ENCODE measurements at regions not wholly inside any gene's neighbourhood (a gene's known extent, or its start where the extent isn't known, plus 50 kb on each side); places are given as distances from the start of the nearest gene placed in this dataset.

GRCh38 chr10:123241391-123242141, 87.4 kb downstream of the BUB3 start:
- no peak overlapping the region for H3K27ac ChIP-seq (ENCODE audit: extremely low read depth, low read depth, low read length)
- H3K36me3 ChIP-seq (ENCODE audit: control insufficient read depth in 2 of 2, insufficient read depth in 1 of 2, low read length in 2 of 2) = no peaks in the 10 kb centered on the region
- no peaks in the 10 kb centered on the region for H3K9me3 ChIP-seq (ENCODE audit: control insufficient read depth, insufficient read depth, low read depth, low read length)
- CTCF ChIA-PET = interaction anchor here (0.7 kb wide), 1 partner anchor 108 kb away, joined by 3 read pairs; no protein-coding TSS in a partner anchor
- no peak for TF ChIP-seq ZBTB48 (tag by site-specific recombination; IDR thresholded peaks at IDR 0.05)
- TF ChIP-seq ZNF654 (tag by site-specific recombination; IDR thresholded peaks at IDR 0.05; ENCODE audit: low read depth) = no peak
- no peak for TF ChIP-seq OVOL3 (tag by site-specific recombination; IDR thresholded peaks at IDR 0.05)
- no peak for TF ChIP-seq ZNF501 (tag by site-specific recombination; IDR thresholded peaks at IDR 0.05)
- no peak for TF ChIP-seq ZSCAN16 (tag by site-specific recombination; IDR thresholded peaks at IDR 0.05)
- TF ChIP-seq MEIS1 (CRISPR knock-in tag; IDR thresholded peaks at IDR 0.05; ENCODE audit: borderline replicate concordance) = no peak
- TF ChIP-seq ZNF37A (tag by site-specific recombination; IDR thresholded peaks at IDR 0.05) = no peak
- TF ChIP-seq ZNF335 (tag by site-specific recombination; conservative IDR thresholded peaks at IDR 0.05) = no peak
- no peak for TF ChIP-seq MZF1 (tag by site-specific recombination; IDR thresholded peaks at IDR 0.05; ENCODE audit: borderline replicate concordance)
- no peak for TF ChIP-seq ZNF571 (tag by site-specific recombination; IDR thresholded peaks at IDR 0.05)
- no peak for TF ChIP-seq ZNF521 (tag by site-specific recombination; IDR thresholded peaks at IDR 0.05)
- no peak for TF ChIP-seq ZNF248 (tag by site-specific recombination; IDR thresholded peaks at IDR 0.05)
- no peak for TF ChIP-seq ZNF140 (tag by site-specific recombination; IDR thresholded peaks at IDR 0.05)
- no peak for TF ChIP-seq ZNF398 (tag by site-specific recombination; IDR thresholded peaks at IDR 0.05)
- TF ChIP-seq ZNF449 (tag by site-specific recombination; IDR thresholded peaks at IDR 0.05) = no peak
- no peak for TF ChIP-seq ZNF146 (tag by site-specific recombination; IDR thresholded peaks at IDR 0.05)
- POLR2A ChIA-PET = no interaction called here
- no peak overlapping the region for H3K4me3 ChIP-seq (ENCODE audit: low read depth, low read length)
- H3K4me1 ChIP-seq (ENCODE audit: control insufficient read depth, insufficient read depth, low read length) = no peaks in the 10 kb centered on the region

- ChIA-PET CTCF (interaction anchor here (1.1 kb wide), 1 partner anchor 9 kb away, joined by 3 read pairs; no protein-coding TSS in a partner anchor), POLR2A (no interaction called here)
- Histone ChIP-seq H3K4me3 (ENCODE audit: low read depth, low read length) (no peak overlapping the region), H3K9me3 (ENCODE audit: control insufficient read depth, insufficient read depth, low read depth, low read length) (no peaks in the 10 kb centered on the region), H3K27ac (ENCODE audit: extremely low read depth, low read depth, low read length) (no peak overlapping the region), H3K36me3 (ENCODE audit: control insufficient read depth in 2 of 2, insufficient read depth in 1 of 2, low read length in 2 of 2) (no peaks in the 10 kb centered on the region), H3K4me1 (ENCODE audit: control insufficient read depth, insufficient read depth, low read length) (no peaks in the 10 kb centered on the region)
- TF ChIP-seq HOXC10 (CRISPR knock-in tag; IDR thresholded peaks at IDR 0.05) = no peak
- no peak for TF ChIP-seq ZNF214 (tag by site-specific recombination; IDR thresholded peaks at IDR 0.05; ENCODE audit: borderline replicate concordance)
- no peak for TF ChIP-seq ZFP37 (tag by site-specific recombination; IDR thresholded peaks at IDR 0.05)
- TF ChIP-seq EGR2 (tag by site-specific recombination; IDR thresholded peaks at IDR 0.05; ENCODE audit: low read depth) = no peak
- no peak for TF ChIP-seq ZNF658 (tag by site-specific recombination; IDR thresholded peaks at IDR 0.05)
- TF ChIP-seq ZNF654 (tag by site-specific recombination; IDR thresholded peaks at IDR 0.05; ENCODE audit: low read depth) = no peak
- no peak for TF ChIP-seq OSR2 (tag by site-specific recombination; IDR thresholded peaks at IDR 0.05)
- no peak for TF ChIP-seq ZSCAN16 (tag by site-specific recombination; IDR thresholded peaks at IDR 0.05)
- TF ChIP-seq ZFP41 (tag by site-specific recombination; IDR thresholded peaks at IDR 0.05; ENCODE audit: borderline replicate concordance) = no peak
- no peak for TF ChIP-seq ZNF692 (tag by site-specific recombination; IDR thresholded peaks at IDR 0.05)
- TF ChIP-seq PRDM4 (tag by site-specific recombination; IDR thresholded peaks at IDR 0.05) = no peak
- no peak for TF ChIP-seq ZBTB21 (tag by site-specific recombination; IDR thresholded peaks at IDR 0.05)
- TF ChIP-seq ZNF366 (tag by site-specific recombination; conservative IDR thresholded peaks at IDR 0.05) = no peak
These were observed 90.5 kb downstream of the BUB3 start for GRCh38 chr10:123244747-123245146.

Data from HEK293 (cell line).